Caco-2 (cell line): ENCODE measurements at regions not wholly inside any gene's neighbourhood (a gene's known extent, or its start where the extent isn't known, plus 50 kb on each side); places are given as distances from the start of the nearest gene placed in this dataset.

ENCODE experiments used
- BruUV-seq: library from RNA; stranded (reverse); fragments of 400-500 nt; replicated peaks from 2 replicates; lab custom pipeline; 2021; lab: Mats Ljungman, UMichigan
- CTCF ChIA-PET: fragments of 300-600 bp; sonication (Branson Sonifier 250); formaldehyde crosslinking; loops from one replicate; lab custom pipeline; 2022; ENCODE audit warnings: antibody characterized with exemption; lab: Charles Lee
- POLR2A ChIA-PET: fragments of 300-600 bp; sonication (Branson Sonifier 250); formaldehyde crosslinking; loops from one replicate; lab custom pipeline; 2022; ENCODE audit warnings: antibody characterized with exemption; lab: Charles Lee
- DNase-seq, 2 experiments: peaks; one replicate each; pipeline versions ENCODE4 v3.0.0 to v3.0.0-alpha.2; 2020 to 2022
- H3K27me3 ChIP-seq: replicated peaks from 2 replicates; pipeline ENCODE4 v1.6.0; 2011; ENCODE audit warnings: low read length; ENCODE audit not compliant: control insufficient read depth, insufficient read depth
- H3K36me3 ChIP-seq: 2 replicates; pipeline ENCODE4 v1.5.1; 2011; ENCODE audit warnings: low read length; ENCODE audit not compliant: control insufficient read depth, insufficient read depth
- H3K4me1 ChIP-seq: fragments of 250-450 bp; sonication (Bioruptor Pico); 2 replicates; pipeline ENCODE4 v1.5.1; 2020; ENCODE audit warnings: mild to moderate bottlenecking
- H3K4me3 ChIP-seq: 2 replicates; pipeline ENCODE4 v1.5.1; 2011; ENCODE audit warnings: low read depth, mild to moderate bottlenecking, control low read depth, low read length
- H3K9me3 ChIP-seq: fragments of 250-450 bp; sonication (Bioruptor Pico); 2 replicates; pipeline ENCODE4 v1.5.1; 2020; ENCODE audit warnings: mild to moderate bottlenecking, moderate library complexity
- H3K27ac Mint-ChIP-seq: one replicate; pipeline ENCODE4 v1.8.0; 2022; ENCODE audit warnings: mixed read lengths; ENCODE audit not compliant: unreplicated experiment
- H3K27me3 Mint-ChIP-seq: one replicate; pipeline ENCODE4 v1.8.0; 2022; ENCODE audit warnings: mixed read lengths; ENCODE audit not compliant: insufficient read depth, unreplicated experiment
- H3K36me3 Mint-ChIP-seq: one replicate; pipeline ENCODE4 v1.8.0; 2022; ENCODE audit warnings: mild to moderate bottlenecking, mixed read lengths; ENCODE audit not compliant: insufficient read depth, unreplicated experiment
- H3K4me1 Mint-ChIP-seq: one replicate; pipeline ENCODE4 v1.8.0; 2022; ENCODE audit warnings: low read depth, mixed read lengths; ENCODE audit not compliant: unreplicated experiment
- H3K4me3 Mint-ChIP-seq: one replicate; pipeline ENCODE4 v1.8.0; 2022; ENCODE audit warnings: mild to moderate bottlenecking, moderate library complexity, mixed read lengths; ENCODE audit not compliant: unreplicated experiment
- H3K9me3 Mint-ChIP-seq: one replicate; pipeline ENCODE4 v1.8.0; 2022; ENCODE audit warnings: mixed read lengths; ENCODE audit not compliant: unreplicated experiment
- CTCF ChIP-seq, 2 experiments: fragments of 200-600 bp in 1 of 2; IDR thresholded peaks; 1 replicate in 1 of 2; 2 replicates in 1 of 2; pipeline versions ENCODE4 v1.5.1 to v1.8.0; 2011 to 2022; ENCODE audit warnings: antibody characterized with exemption in 1 of 2, control low read depth in 1 of 2, inconsistent platforms in 1 of 2, low read depth in 1 of 2, low read length in 1 of 2, mild to moderate bottlenecking in 1 of 2, moderate library complexity in 1 of 2; ENCODE audit not compliant: insufficient read depth in 1 of 2, severe bottlenecking in 1 of 2, unreplicated experiment in 1 of 2
- intact Hi-C: fragments of 100-400 bp; cut with micrococcal nuclease; formaldehyde crosslinking; loops from one replicate; pipeline ENCODE4 v1.10.0; 2022; ENCODE audit not compliant: unreplicated experiment

DNA sequence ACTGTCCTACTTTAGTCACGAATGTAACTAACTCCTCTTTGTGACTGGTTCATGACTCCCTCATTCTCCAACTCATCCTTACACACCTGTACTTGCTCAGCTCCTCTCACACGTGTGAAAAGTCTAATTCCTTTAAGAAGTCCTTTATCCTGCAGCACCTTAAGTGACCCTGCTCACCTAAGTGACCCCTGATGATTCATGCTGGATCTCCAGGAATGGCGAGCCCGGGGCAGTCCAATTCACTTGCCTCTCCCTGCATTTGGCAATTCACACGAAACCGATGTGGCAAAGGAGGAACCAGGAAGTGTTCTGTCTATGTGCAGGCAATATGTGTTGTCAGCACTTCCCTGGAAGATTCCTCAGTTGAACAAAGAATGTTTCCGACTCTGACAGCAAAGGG lies 189.8 kb upstream of the NABP1 start:
- H3K27ac Mint-ChIP-seq: peak overlapping the region; percentile 2
- H3K9me3 Mint-ChIP-seq: peaks cover 35% of the 10 kb centered on the region
- TF ChIP-seq CTCF (IDR thresholded peaks at IDR 0.05; ENCODE audit: insufficient read depth in 1 of 2, low read depth in 1 of 2, low read length in 1 of 2, severe bottlenecking in 1 of 2, unreplicated experiment in 1 of 2): no peak
- no peak overlapping the region for H3K4me3 ChIP-seq
- ChIA-PET CTCF (no interaction called here), POLR2A (no interaction called here)
- H3K9me3 ChIP-seq: peaks cover 3% of the 10 kb centered on the region; the same call in 1 of the 2 replicates
- no peaks in the 10 kb centered on the region for H3K27me3 ChIP-seq
- intact Hi-C loops: no loop called here
- no TSS peak for BruUV-seq
- H3K4me1 ChIP-seq: peaks cover 9% of the 10 kb centered on the region
- DNase-seq: peak; percentile 23 to 59
- no peaks in the 10 kb centered on the region for H3K36me3 ChIP-seq
- H3K4me3 Mint-ChIP-seq: no peak overlapping the region
- peaks cover 8% of the 10 kb centered on the region for H3K4me1 Mint-ChIP-seq
- no peaks in the 10 kb centered on the region for H3K27me3 Mint-ChIP-seq
- H3K36me3 Mint-ChIP-seq: no peaks in the 10 kb centered on the region

- TF ChIP-seq CTCF (IDR thresholded peaks at IDR 0.05; ENCODE audit: insufficient read depth in 1 of 2, low read depth in 1 of 2, low read length in 1 of 2, severe bottlenecking in 1 of 2, unreplicated experiment in 1 of 2): no peak
- no TSS peak for BruUV-seq
- CTCF ChIA-PET: interaction anchor here (0.6 to 1.0 kb wide), 2 partner anchors 12 to 437 kb away, joined by 3 read pairs; no protein-coding TSS in a partner anchor
- Histone ChIP-seq H3K9me3 (no peaks in the 10 kb centered on the region), H3K4me1 (peaks cover 7% of the 10 kb centered on the region), H3K36me3 (no peaks in the 10 kb centered on the region), H3K27me3 (no peaks in the 10 kb centered on the region), H3K4me3 (no peak overlapping the region)
- no peak for DNase-seq
- peaks cover 9% of the 10 kb centered on the region for H3K4me1 Mint-ChIP-seq
- POLR2A ChIA-PET: no interaction called here
- no peaks in the 10 kb centered on the region for H3K36me3 Mint-ChIP-seq
- H3K9me3 Mint-ChIP-seq: peaks cover 29% of the 10 kb centered on the region
- intact Hi-C loops: no loop called here
- no peak overlapping the region for H3K27ac Mint-ChIP-seq
- H3K4me3 Mint-ChIP-seq: no peak overlapping the region
- no peaks in the 10 kb centered on the region for H3K27me3 Mint-ChIP-seq
These were observed 188.8 kb upstream of the NABP1 start for GRCh38 chr2:191489177-191489576.

DNA sequence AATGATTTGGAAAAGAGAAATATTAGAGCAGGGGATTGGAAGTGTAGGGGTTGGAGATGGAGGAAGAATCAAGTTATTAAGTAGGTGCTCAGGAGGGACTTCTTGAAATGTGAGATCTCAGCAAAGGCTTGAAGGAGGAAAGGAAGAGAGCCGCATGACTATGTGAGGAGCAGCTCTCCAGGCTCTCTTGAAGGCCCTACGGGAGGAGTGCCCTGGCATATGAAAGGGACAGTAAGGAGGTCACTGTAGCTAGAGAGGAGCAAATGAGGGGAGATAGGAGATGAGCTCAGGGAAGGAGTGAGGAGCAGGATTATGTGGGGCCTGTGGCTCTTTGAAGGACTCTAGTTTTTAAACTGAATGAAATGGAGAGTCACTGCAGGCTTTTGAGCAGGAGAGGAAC lies 181.1 kb upstream of the NABP1 start:
- CTCF ChIA-PET: no interaction called here
- no peaks in the 10 kb centered on the region for H3K27me3 ChIP-seq
- H3K4me3 ChIP-seq: no peak overlapping the region
- peaks cover 14% of the 10 kb centered on the region for H3K4me1 ChIP-seq
- no TSS peak for BruUV-seq
- no peaks in the 10 kb centered on the region for H3K9me3 ChIP-seq
- intact Hi-C loops: no loop called here
- no peak overlapping the region for H3K27ac Mint-ChIP-seq
- DNase-seq: no peak
- no peak for TF ChIP-seq CTCF (IDR thresholded peaks at IDR 0.05; ENCODE audit: insufficient read depth in 1 of 2, low read depth in 1 of 2, low read length in 1 of 2, severe bottlenecking in 1 of 2, unreplicated experiment in 1 of 2)
- peaks cover 6% of the 10 kb centered on the region for H3K4me1 Mint-ChIP-seq
- peaks cover 11% of the 10 kb centered on the region for H3K9me3 Mint-ChIP-seq
- H3K4me3 Mint-ChIP-seq: no peak overlapping the region
- POLR2A ChIA-PET: no interaction called here
- no peaks in the 10 kb centered on the region for H3K36me3 Mint-ChIP-seq
- no peaks in the 10 kb centered on the region for H3K27me3 Mint-ChIP-seq
- no peaks in the 10 kb centered on the region for H3K36me3 ChIP-seq
